H9 (cell line): ENCODE measurements at regions not wholly inside any gene's neighbourhood (a gene's known extent, or its start where the extent isn't known, plus 50 kb on each side); places are given as distances from the start of the nearest gene placed in this dataset.

Source experiments
- DNase-seq: peaks from one replicate; pipeline ENCODE4 v3.0.0-alpha.2; 2017
- H2AFZ ChIP-seq: one replicate; pipeline ENCODE4 v1.6.1; 2013; ENCODE audit warnings: mild to moderate bottlenecking, low read length, control low read depth, moderate library complexity
- H2AK5ac ChIP-seq: 2 replicates; pipeline ENCODE4 v1.6.1; 2013; ENCODE audit warnings: low read length, control low read depth, mixed read lengths; ENCODE audit not compliant: insufficient read length
- H2BK120ac ChIP-seq: one replicate; pipeline ENCODE4 v1.6.1; 2013; ENCODE audit warnings: low read depth, mild to moderate bottlenecking, low read length, control low read depth, inconsistent platforms; ENCODE audit not compliant: poor library complexity, severe bottlenecking
- H2BK12ac ChIP-seq: 2 replicates; pipeline ENCODE4 v1.6.1; 2013; ENCODE audit warnings: low read length, control low read depth, mixed read lengths, low read depth; ENCODE audit not compliant: insufficient read length
- H2BK15ac ChIP-seq: 2 replicates; pipeline ENCODE4 v1.6.1; 2013; ENCODE audit warnings: low read depth, low read length, control low read depth
- H2BK20ac ChIP-seq: one replicate; pipeline ENCODE4 v1.6.1; 2013; ENCODE audit warnings: low read depth, mild to moderate bottlenecking, low read length, control low read depth, inconsistent platforms; ENCODE audit not compliant: poor library complexity, severe bottlenecking
- H2BK5ac ChIP-seq: 2 replicates; pipeline ENCODE4 v1.6.1; 2013; ENCODE audit warnings: low read length, control low read depth, mixed read lengths; ENCODE audit not compliant: insufficient read length
- H3K14ac ChIP-seq: 2 replicates; pipeline ENCODE4 v1.6.1; 2013; ENCODE audit warnings: low read length, control low read depth; ENCODE audit not compliant: insufficient read depth
- H3K18ac ChIP-seq: 2 replicates; pipeline ENCODE4 v1.6.1; 2013; ENCODE audit warnings: low read depth, mild to moderate bottlenecking, mixed read lengths, low read length, control low read depth; ENCODE audit not compliant: insufficient read length
- H3K23ac ChIP-seq: 2 replicates; pipeline ENCODE4 v1.6.1; 2013; ENCODE audit warnings: low read length, control low read depth, mixed read lengths, low read depth; ENCODE audit not compliant: insufficient read length
- H3K23me2 ChIP-seq: 2 replicates; pipeline ENCODE4 v1.6.1; 2013; ENCODE audit warnings: low read depth, mild to moderate bottlenecking, mixed read lengths, low read length, control low read depth; ENCODE audit not compliant: insufficient read length, poor library complexity, severe bottlenecking
- H3K27ac ChIP-seq: 2 replicates; pipeline ENCODE4 v1.5.1; 2013; ENCODE audit warnings: low read length, control low read depth, mixed read lengths, low read depth; ENCODE audit not compliant: insufficient read length
- H3K27me3 ChIP-seq: 2 replicates; pipeline ENCODE4 v1.6.1; 2013; ENCODE audit warnings: low read length, control low read depth, inconsistent platforms; ENCODE audit not compliant: insufficient read depth
- H3K4ac ChIP-seq: 2 replicates; pipeline ENCODE4 v1.6.1; 2013; ENCODE audit warnings: low read depth, mild to moderate bottlenecking, control low read depth, inconsistent platforms, low read length, moderate library complexity
- H3K4me1 ChIP-seq: 2 replicates; pipeline ENCODE4 v1.6.1; 2013; ENCODE audit warnings: low read length, control low read depth, inconsistent platforms; ENCODE audit not compliant: insufficient read depth
- H3K4me2 ChIP-seq: 2 replicates; pipeline ENCODE4 v1.6.1; 2013; ENCODE audit warnings: low read length, control low read depth, mixed read lengths; ENCODE audit not compliant: insufficient read length, insufficient read depth
- H3K56ac ChIP-seq: 2 replicates; pipeline ENCODE4 v1.6.1; 2013; ENCODE audit warnings: low read depth, mild to moderate bottlenecking, mixed read lengths, low read length, control low read depth; ENCODE audit not compliant: insufficient read length
- H3K79me1 ChIP-seq: 2 replicates; pipeline ENCODE4 v1.6.1; 2013; ENCODE audit warnings: low read depth, mild to moderate bottlenecking, moderate library complexity, low read length, control low read depth, inconsistent platforms; ENCODE audit not compliant: insufficient read depth, poor library complexity, severe bottlenecking
- H3K79me2 ChIP-seq: 2 replicates; pipeline ENCODE4 v1.6.1; 2013; ENCODE audit warnings: low read length, control low read depth, inconsistent platforms; ENCODE audit not compliant: insufficient read depth
- H3K9ac ChIP-seq: 2 replicates; pipeline ENCODE4 v1.6.1; 2013; ENCODE audit warnings: low read length, control low read depth, mixed read lengths; ENCODE audit not compliant: insufficient read length; ENCODE audit errors: extremely low read depth
- H3K9me3 ChIP-seq: one replicate; pipeline ENCODE4 v1.6.1; 2013; ENCODE audit warnings: low read depth, low read length, inconsistent platforms; ENCODE audit not compliant: control insufficient read depth
- H3T11ph ChIP-seq: one replicate; pipeline ENCODE4 v1.6.1; 2013; ENCODE audit warnings: mild to moderate bottlenecking, low read length, control low read depth, inconsistent platforms
- H4K20me1 ChIP-seq: one replicate; pipeline ENCODE4 v1.6.1; 2013; ENCODE audit not compliant: control insufficient read depth, insufficient read length, insufficient read depth
- H4K5ac ChIP-seq: 2 replicates; pipeline ENCODE4 v1.6.1; 2013; ENCODE audit warnings: low read depth, mild to moderate bottlenecking, mixed read lengths, low read length, control low read depth; ENCODE audit not compliant: insufficient read length
- H4K8ac ChIP-seq: replicated peaks from 2 replicates; pipeline ENCODE4 v1.6.1; 2013; ENCODE audit warnings: low read length, control low read depth, mixed read lengths, low read depth; ENCODE audit not compliant: insufficient read length
- H4K91ac ChIP-seq: 2 replicates; pipeline ENCODE4 v1.6.1; 2013; ENCODE audit warnings: low read depth, mild to moderate bottlenecking, moderate library complexity, mixed read lengths, low read length, control low read depth; ENCODE audit not compliant: insufficient read length
- H3K27ac Mint-ChIP-seq, 3 experiments: 2 replicates in 2 of 3; 3 replicates in 1 of 3; pipeline ENCODE4 v1.8.0; 2020 to 2021; ENCODE audit warnings: mixed read lengths in 3 of 3, mild to moderate bottlenecking in 1 of 3, moderate library complexity in 1 of 3
- H3K27me3 Mint-ChIP-seq: 2 replicates; pipeline ENCODE4 v1.8.0; 2021; ENCODE audit warnings: low read depth, mild to moderate bottlenecking, moderate library complexity, mixed read lengths
- H3K36me3 Mint-ChIP-seq, 3 experiments: 2 replicates in 2 of 3; 3 replicates in 1 of 3; pipeline ENCODE4 v1.8.0; 2020 to 2021; ENCODE audit warnings: low read depth in 3 of 3, mixed read lengths in 3 of 3; ENCODE audit not compliant: insufficient read depth in 1 of 3
- H3K4me1 Mint-ChIP-seq, 2 experiments: 2 replicates each; pipeline ENCODE4 v1.8.0; 2020; ENCODE audit warnings: mixed read lengths in 2 of 2
- H3K4me3 Mint-ChIP-seq, 2 experiments: 2 replicates in 1 of 2; 3 replicates in 1 of 2; pipeline ENCODE4 v1.8.0; 2020 to 2021; ENCODE audit warnings: mild to moderate bottlenecking in 2 of 2, mixed read lengths in 2 of 2, moderate library complexity in 1 of 2
- H3K9me3 Mint-ChIP-seq, 2 experiments: 2 replicates in 1 of 2; 3 replicates in 1 of 2; pipeline ENCODE4 v1.8.0; 2020; ENCODE audit warnings: mild to moderate bottlenecking in 2 of 2, mixed read lengths in 2 of 2, moderate library complexity in 1 of 2
- WGBS: extraction: QIAGEN DNeasy Blood & Tissue Kit; methylation state at CpG from one replicate; pipeline ENCODE4 v1.1.7; 2013; ENCODE audit warnings: missing lambda C conversion rate, low lambda C conversion rate, mixed read lengths; ENCODE audit not compliant: insufficient read length; ENCODE audit errors: extremely low coverage; 5-methylcytosine and 5-hydroxymethylcytosine counted together
- TF ChIP-seq, protein P1 (sequence below): fragments of 200-600 bp; sonication (generic); conservative IDR thresholded peaks from 3 replicates; pipeline ENCODE4 v1.8.0; 2021; ENCODE audit warnings: antibody characterized with exemption, mild to moderate bottlenecking

DNA sequence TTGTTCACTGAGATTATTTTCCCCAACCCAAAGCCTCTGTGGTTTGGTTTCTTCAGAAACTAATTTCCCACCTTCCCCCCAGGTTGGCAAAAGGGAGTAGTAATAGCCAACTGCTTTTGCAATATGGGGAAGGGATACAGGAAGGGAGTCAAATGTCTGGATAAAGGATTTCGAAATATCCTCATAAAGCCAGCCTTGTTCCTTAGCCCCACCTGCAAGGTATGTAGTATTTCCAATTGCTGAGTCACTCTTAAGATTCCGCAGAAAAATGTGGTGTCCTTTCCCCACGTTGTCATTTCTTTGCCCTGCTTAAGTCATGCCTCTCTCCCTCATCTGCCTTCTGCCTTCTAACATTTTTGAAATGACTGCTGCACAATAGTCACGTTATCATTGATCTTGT lies 138.8 kb upstream of the DCAF8L1 start:
- H3K4ac ChIP-seq, result no peak overlapping the region
- no peak overlapping the region for H3K56ac ChIP-seq
- no peak for DNase-seq
- H3K79me2 ChIP-seq, result no peaks in the 10 kb centered on the region
- no peak overlapping the region for H3K9ac ChIP-seq
- Mint-ChIP-seq H3K4me1 (no peaks in the 10 kb centered on the region), H3K9me3 (peaks cover 34 to 36% of the 10 kb centered on the region in 2 experiments), H3K27me3 (peaks cover 92% of the 10 kb centered on the region), H3K36me3 (no peaks in the 10 kb centered on the region), H3K27ac (no peak overlapping the region; a peak in 1 of 7 replicates), H3K4me3 (no peak overlapping the region)
- H2AFZ ChIP-seq, result no peak overlapping the region
- H2AK5ac ChIP-seq, result no peak overlapping the region
- H3K23ac ChIP-seq, result no peak overlapping the region
- H3K18ac ChIP-seq, result no peak overlapping the region
- no peaks in the 10 kb centered on the region for H3K9me3 ChIP-seq
- no peak overlapping the region for H4K5ac ChIP-seq
- no peak overlapping the region for H2BK120ac ChIP-seq
- no peak overlapping the region for H2BK20ac ChIP-seq
- H3T11ph ChIP-seq, result no peak overlapping the region
- no peak overlapping the region for H2BK5ac ChIP-seq
- no peak overlapping the region for H4K91ac ChIP-seq
- no peaks in the 10 kb centered on the region for H3K79me1 ChIP-seq
- TF ChIP-seq, protein P1, sequence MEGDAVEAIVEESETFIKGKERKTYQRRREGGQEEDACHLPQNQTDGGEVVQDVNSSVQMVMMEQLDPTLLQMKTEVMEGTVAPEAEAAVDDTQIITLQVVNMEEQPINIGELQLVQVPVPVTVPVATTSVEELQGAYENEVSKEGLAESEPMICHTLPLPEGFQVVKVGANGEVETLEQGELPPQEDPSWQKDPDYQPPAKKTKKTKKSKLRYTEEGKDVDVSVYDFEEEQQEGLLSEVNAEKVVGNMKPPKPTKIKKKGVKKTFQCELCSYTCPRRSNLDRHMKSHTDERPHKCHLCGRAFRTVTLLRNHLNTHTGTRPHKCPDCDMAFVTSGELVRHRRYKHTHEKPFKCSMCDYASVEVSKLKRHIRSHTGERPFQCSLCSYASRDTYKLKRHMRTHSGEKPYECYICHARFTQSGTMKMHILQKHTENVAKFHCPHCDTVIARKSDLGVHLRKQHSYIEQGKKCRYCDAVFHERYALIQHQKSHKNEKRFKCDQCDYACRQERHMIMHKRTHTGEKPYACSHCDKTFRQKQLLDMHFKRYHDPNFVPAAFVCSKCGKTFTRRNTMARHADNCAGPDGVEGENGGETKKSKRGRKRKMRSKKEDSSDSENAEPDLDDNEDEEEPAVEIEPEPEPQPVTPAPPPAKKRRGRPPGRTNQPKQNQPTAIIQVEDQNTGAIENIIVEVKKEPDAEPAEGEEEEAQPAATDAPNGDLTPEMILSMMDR, result no peak
- no peak overlapping the region for H4K8ac ChIP-seq
- no peaks in the 10 kb centered on the region for H4K20me1 ChIP-seq
- no peak overlapping the region for H2BK15ac ChIP-seq
- H3K27ac ChIP-seq, result no peak overlapping the region
- no CpG with 5 or more reads among the region's 4 CpGs for WGBS
- no peak overlapping the region for H3K14ac ChIP-seq
- no peak overlapping the region for H3K4me2 ChIP-seq
- peaks cover 9% of the 10 kb centered on the region for H3K27me3 ChIP-seq
- no peaks in the 10 kb centered on the region for H3K4me1 ChIP-seq
- H3K23me2 ChIP-seq, result no peaks in the 10 kb centered on the region
- H2BK12ac ChIP-seq, result no peak overlapping the region
